Thyroid gland (tissue), 4 donors: ENCODE measurements at regions not wholly inside any gene's neighbourhood (a gene's known extent, or its start where the extent isn't known, plus 50 kb on each side); places are given as distances from the start of the nearest gene placed in this dataset.

ENCODE experiments used
- POLR2A ChIP-seq, 2 donors: fragments of 450-650 bp; IDR thresholded peaks; one replicate each; pipeline ENCODE4 v1.6.1; 2017; ENCODE audit warnings: antibody characterized with exemption in 2 of 2, mild to moderate bottlenecking in 2 of 2, moderate library complexity in 1 of 2
- TF ChIP-seq, protein P1 (sequence below), 6 experiments: fragments of 200-600 bp in 3 of 6; fragments of 450-650 bp in 3 of 6; sonication (generic) in 3 of 6; IDR thresholded peaks; one replicate each; pipeline ENCODE4 v1.5.1; 2016 to 2019; ENCODE audit warnings: antibody characterized with exemption in 6 of 6, mild to moderate bottlenecking in 2 of 6, inconsistent platforms in 1 of 6, moderate library complexity in 1 of 6

DNA sequence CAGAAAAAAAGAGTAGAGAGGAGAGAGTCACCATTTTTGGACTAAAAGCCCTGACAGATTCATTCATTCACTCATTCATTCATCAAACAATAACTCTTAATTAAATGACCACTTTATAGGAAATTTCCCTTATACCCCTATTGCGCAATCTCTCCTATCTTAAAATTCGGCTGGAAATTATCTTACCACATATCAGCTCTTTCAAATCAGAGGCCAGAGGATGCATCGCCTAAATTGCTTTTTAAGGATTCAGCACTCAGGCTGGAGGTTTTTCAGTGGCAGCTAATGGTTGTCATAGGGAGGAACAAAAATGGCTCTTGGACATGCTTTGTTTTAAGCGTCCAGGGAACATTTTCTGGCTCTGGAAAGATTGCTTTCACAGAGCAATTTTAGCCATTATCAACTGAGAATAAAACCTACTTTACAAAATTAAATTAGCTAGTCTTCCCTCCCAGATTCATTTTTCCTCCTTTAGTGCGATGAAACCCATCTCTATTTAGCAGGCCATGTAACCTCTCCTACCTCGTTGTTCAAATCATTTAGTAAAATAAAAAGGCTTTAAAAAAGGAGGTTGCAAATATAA, 115.2 kb downstream of the OLFM4 start:
- TF ChIP-seq, protein P1, sequence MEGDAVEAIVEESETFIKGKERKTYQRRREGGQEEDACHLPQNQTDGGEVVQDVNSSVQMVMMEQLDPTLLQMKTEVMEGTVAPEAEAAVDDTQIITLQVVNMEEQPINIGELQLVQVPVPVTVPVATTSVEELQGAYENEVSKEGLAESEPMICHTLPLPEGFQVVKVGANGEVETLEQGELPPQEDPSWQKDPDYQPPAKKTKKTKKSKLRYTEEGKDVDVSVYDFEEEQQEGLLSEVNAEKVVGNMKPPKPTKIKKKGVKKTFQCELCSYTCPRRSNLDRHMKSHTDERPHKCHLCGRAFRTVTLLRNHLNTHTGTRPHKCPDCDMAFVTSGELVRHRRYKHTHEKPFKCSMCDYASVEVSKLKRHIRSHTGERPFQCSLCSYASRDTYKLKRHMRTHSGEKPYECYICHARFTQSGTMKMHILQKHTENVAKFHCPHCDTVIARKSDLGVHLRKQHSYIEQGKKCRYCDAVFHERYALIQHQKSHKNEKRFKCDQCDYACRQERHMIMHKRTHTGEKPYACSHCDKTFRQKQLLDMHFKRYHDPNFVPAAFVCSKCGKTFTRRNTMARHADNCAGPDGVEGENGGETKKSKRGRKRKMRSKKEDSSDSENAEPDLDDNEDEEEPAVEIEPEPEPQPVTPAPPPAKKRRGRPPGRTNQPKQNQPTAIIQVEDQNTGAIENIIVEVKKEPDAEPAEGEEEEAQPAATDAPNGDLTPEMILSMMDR (IDR thresholded peaks at IDR 0.05): no peak
- no peak for TF ChIP-seq POLR2A (IDR thresholded peaks at IDR 0.05)
